Fibroblast of pulmonary artery (primary cell): ENCODE measurements at regions not wholly inside any gene's neighbourhood (a gene's known extent, or its start where the extent isn't known, plus 50 kb on each side); places are given as distances from the start of the nearest gene placed in this dataset.

Experiments
- DNase-seq: peaks from one replicate; pipeline ENCODE4 v3.0.0-alpha.2; 2010; ENCODE audit warnings: low read depth
- H3K4me3 ChIP-seq: replicated peaks from 2 replicates; pipeline ENCODE4 v1.5.1; 2011; ENCODE audit warnings: low read depth, mild to moderate bottlenecking, control low read depth, low read length, moderate library complexity
- CTCF ChIP-seq: IDR thresholded peaks from 2 replicates; pipeline ENCODE4 v1.5.1; 2011; ENCODE audit warnings: mild to moderate bottlenecking, control low read depth, low read length, inconsistent platforms; ENCODE audit errors: missing control alignments

GRCh38 chr5:166648736-166649135, 1642.7 kb upstream of the WWC1 start:
- no peak for TF ChIP-seq CTCF

GRCh38 chr5:166649676-166650075, 1641.8 kb upstream of the WWC1 start:
- DNase-seq: peak; percentile 59
- no peak for TF ChIP-seq CTCF
- H3K4me3 ChIP-seq: no peak overlapping the region

More at GRCh38 chr5:166648736-166649135, 1642.7 kb upstream of the WWC1 start:
- H3K4me3 ChIP-seq: no peak overlapping the region
- peak; percentile 48 for DNase-seq

- no peak for DNase-seq
- no peak overlapping the region for H3K4me3 ChIP-seq
- no peak for TF ChIP-seq CTCF
Measured at GRCh38 chr5:166651234-166651633, 1640.2 kb upstream of the WWC1 start.

- peak; percentile 10 for DNase-seq
- no peak overlapping the region for H3K4me3 ChIP-seq
- TF ChIP-seq CTCF: no peak
Measured at GRCh38 chr5:166671811-166672210, 1619.6 kb upstream of the WWC1 start.

GRCh38 chr5:166672431-166672830, 1619.0 kb upstream of the WWC1 start:
- DNase-seq: no peak
- TF ChIP-seq CTCF: no peak

GRCh38 chr5:166677891-166678290, 1613.6 kb upstream of the WWC1 start:
- H3K4me3 ChIP-seq: no peak overlapping the region
- no peak for DNase-seq
- no peak for TF ChIP-seq CTCF

More at GRCh38 chr5:166672431-166672830, 1619.0 kb upstream of the WWC1 start:
- H3K4me3 ChIP-seq: no peak overlapping the region

- no peak overlapping the region for H3K4me3 ChIP-seq
- TF ChIP-seq CTCF: no peak
- DNase-seq: no peak
Measured at GRCh38 chr5:166679331-166679730, 1612.1 kb upstream of the WWC1 start.
